ENCODE measurements at regions not wholly inside any gene's neighbourhood (a gene's known extent, or its start where the extent isn't known, plus 50 kb on each side); places are given as distances from the start of the nearest gene placed in this dataset.

GRCh38 chr11:19511066-19511412 lies 201.6 kb upstream of the NAV2 start:
- in situ Hi-C loops (cut with MboI) (no loop called here), intact Hi-C loops (cut with micrococcal nuclease) (no loop called here)
- Histone ChIP-seq H3K27me3 (ENCODE audit: control insufficient read depth in 2 of 2, insufficient read depth in 2 of 2, low read length in 2 of 2) (peaks cover 0 to 15% of the 10 kb centered on the region in 2 experiments; a peak in 2 of 5 replicates), H3K9ac (ENCODE audit: insufficient read depth in 1 of 2, low read depth in 2 of 2, low read length in 2 of 2) (no peak overlapping the region), H3K4me1 (replicated peaks in 1 of 2; ENCODE audit: control insufficient read depth in 2 of 2, insufficient read depth in 2 of 2, low read length in 2 of 2) (no peaks in the 10 kb centered on the region), H3K9me3 (replicated peaks; ENCODE audit: control insufficient read depth, insufficient read depth, low read depth, low read length) (no peaks in the 10 kb centered on the region), H3K9me1 (ENCODE audit: control insufficient read depth, insufficient read depth, low read length) (no peaks in the 10 kb centered on the region), H3K36me3 (ENCODE audit: control insufficient read depth, insufficient read depth, low read length) (no peaks in the 10 kb centered on the region), H3K4me3 (no peak overlapping the region), H4K20me1 (replicated peaks; ENCODE audit: control insufficient read depth, insufficient read depth, low read length) (no peaks in the 10 kb centered on the region), H3K4me2 (ENCODE audit: insufficient read depth, low read length) (no peak overlapping the region), H3K79me2 (ENCODE audit: control insufficient read depth, insufficient read depth, low read length) (no peaks in the 10 kb centered on the region), H2AFZ (ENCODE audit: low read depth, low read length) (no peak overlapping the region), H3K27ac (ENCODE audit: extremely low read depth, low read depth, low read length) (no peak overlapping the region)
- no TSS peak for BruUV-seq (replicated peaks)
- TF ChIP-seq PURB (CRISPR knock-in tag; IDR thresholded peaks at IDR 0.05; ENCODE audit: low read depth) (no peak), MLX (CRISPR knock-in tag; conservative IDR thresholded peaks at IDR 0.05) (no peak), MTF1 (CRISPR knock-in tag; IDR thresholded peaks at IDR 0.05; ENCODE audit: borderline replicate concordance) (no peak), ZNF644 (tag; IDR thresholded peaks at IDR 0.05; ENCODE audit: low read depth) (no peak)
- TF ChIP-seq, protein P1, sequence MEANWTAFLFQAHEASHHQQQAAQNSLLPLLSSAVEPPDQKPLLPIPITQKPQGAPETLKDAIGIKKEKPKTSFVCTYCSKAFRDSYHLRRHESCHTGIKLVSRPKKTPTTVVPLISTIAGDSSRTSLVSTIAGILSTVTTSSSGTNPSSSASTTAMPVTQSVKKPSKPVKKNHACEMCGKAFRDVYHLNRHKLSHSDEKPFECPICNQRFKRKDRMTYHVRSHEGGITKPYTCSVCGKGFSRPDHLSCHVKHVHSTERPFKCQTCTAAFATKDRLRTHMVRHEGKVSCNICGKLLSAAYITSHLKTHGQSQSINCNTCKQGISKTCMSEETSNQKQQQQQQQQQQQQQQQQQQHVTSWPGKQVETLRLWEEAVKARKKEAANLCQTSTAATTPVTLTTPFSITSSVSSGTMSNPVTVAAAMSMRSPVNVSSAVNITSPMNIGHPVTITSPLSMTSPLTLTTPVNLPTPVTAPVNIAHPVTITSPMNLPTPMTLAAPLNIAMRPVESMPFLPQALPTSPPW (CRISPR knock-in tag; IDR thresholded peaks at IDR 0.05), result no peak
- ATAC-seq (no peak), DNase-seq (ENCODE audit: extremely low read depth in 1 of 4, low spot score in 3 of 4) (no peak), FAIRE-seq (no peak)
- WGBS (ENCODE audit: insufficient coverage, low coverage, missing lambda C conversion rate), result 0% methylated on average over 1 of the region's 1 CpG
- CTCF ChIA-PET (ENCODE audit: low intra/inter-chr PET ratio), result no interaction called here
- POLR2A ChIA-PET, result no interaction called here
